HepG2 (cell line): ENCODE measurements at regions not wholly inside any gene's neighbourhood (a gene's known extent, or its start where the extent isn't known, plus 50 kb on each side); places are given as distances from the start of the nearest gene placed in this dataset.
"Not testable (repeated sequence)": the region's sequence is repeated elsewhere in the genome, so short reads cannot be mapped to it uniquely, and the experiment has no call there.

Experiments
- ATAC-seq: fragments of 200-7000 bp; cut with Tn5 transposase; 3 replicates; pipeline ENCODE4 v1.9.1; 2020; ENCODE audit warnings: mild to moderate bottlenecking, moderate library complexity
- BruUV-seq: library from RNA; stranded (reverse); fragments of 400-500 nt; replicated peaks from 2 replicates; lab custom pipeline; 2021; lab: Mats Ljungman, UMichigan
- CTCF ChIA-PET: fragments of 300-600 bp; formaldehyde crosslinking; extraction: SDS; loops from one replicate; lab custom pipeline; 2021; ENCODE audit warnings: low total read pairs, inconsistent platforms, low intra/inter-chr PET ratio; lab: Yijun Ruan, JAX
- POLR2A ChIA-PET: fragments of 350-600 bp; sonication (Branson Sonifier 250); formaldehyde crosslinking; loops from one replicate; lab custom pipeline; 2020; ENCODE audit warnings: antibody characterized with exemption, inconsistent platforms; lab: Yijun Ruan, JAX
- DNase-seq: peaks from one replicate; pipeline ENCODE4 v3.0.0-alpha.2; 2015; ENCODE audit warnings: low spot score
- FAIRE-seq: peaks from 3 replicates; lab custom pipeline; 2011; peaks lifted over from hg19 to GRCh38; lab: Jason Lieb, UNC
- H2AFZ ChIP-seq: one replicate; pipeline ENCODE4 v1.6.1; 2011; ENCODE audit warnings: low read length, inconsistent platforms
- H3K27ac ChIP-seq: fragments of 300-600 bp; 3 replicates; pipeline ENCODE4 v1.8.0; 2011; ENCODE audit warnings: mixed run types, mild to moderate bottlenecking, mixed read lengths, low read length, inconsistent platforms; ENCODE audit not compliant: insufficient read depth; ENCODE audit errors: extremely low read length
- H3K27me3 ChIP-seq, 2 experiments: fragments of 200-600 bp in 1 of 2; 2 replicates in 1 of 2; 3 replicates in 1 of 2; pipeline versions ENCODE4 v1.6.0 to v1.8.0; 2011; ENCODE audit warnings: low read length in 2 of 2, mild to moderate bottlenecking in 2 of 2, moderate library complexity in 2 of 2, inconsistent platforms in 1 of 2; ENCODE audit not compliant: insufficient read depth in 2 of 2, control insufficient read depth in 1 of 2
- H3K36me3 ChIP-seq, 2 experiments: fragments of 200-600 bp in 1 of 2; replicated peaks in 1 of 2; 2 replicates in 1 of 2; 3 replicates in 1 of 2; pipeline versions ENCODE4 v1.5.1 to v1.8.0; 2011; ENCODE audit warnings: low read length in 2 of 2, inconsistent platforms in 1 of 2; ENCODE audit not compliant: insufficient read depth in 2 of 2, control insufficient read depth in 1 of 2
- H3K4me1 ChIP-seq: 2 replicates; pipeline ENCODE4 v1.5.1; 2012; ENCODE audit warnings: low read length, inconsistent platforms; ENCODE audit not compliant: insufficient read depth
- H3K4me2 ChIP-seq: 2 replicates; pipeline ENCODE4 v1.6.0; 2011; ENCODE audit warnings: low read depth, low read length, inconsistent platforms
- H3K4me3 ChIP-seq, 3 experiments: fragments of 200-600 bp in 1 of 3; sonication (generic), shearing (Covaris generic) in 1 of 3; replicated peaks in 1 of 3; 2 replicates each; pipeline ENCODE4 v1.5.1; 2011 to 2016; ENCODE audit warnings: low read length in 3 of 3, inconsistent platforms in 2 of 3, low read depth in 2 of 3, mild to moderate bottlenecking in 2 of 3, control low read depth in 1 of 3, mixed read lengths in 1 of 3; ENCODE audit not compliant: insufficient read depth in 1 of 3
- H3K79me2 ChIP-seq: one replicate; pipeline ENCODE4 v1.6.1; 2011; ENCODE audit warnings: low read length, inconsistent platforms; ENCODE audit not compliant: insufficient read depth
- H3K9ac ChIP-seq: 2 replicates; pipeline ENCODE4 v1.6.0; 2011; ENCODE audit warnings: mild to moderate bottlenecking, low read depth, low read length, inconsistent platforms; ENCODE audit not compliant: insufficient read depth
- H3K9me3 ChIP-seq: 2 replicates; pipeline ENCODE4 v1.5.1; 2012; ENCODE audit warnings: mild to moderate bottlenecking, low read length
- H4K20me1 ChIP-seq: 2 replicates; pipeline ENCODE4 v1.6.0; 2011; ENCODE audit warnings: inconsistent platforms, mild to moderate bottlenecking, low read length, moderate library complexity; ENCODE audit not compliant: insufficient read depth
- HNRNPUL1 ChIP-seq: fragments of 200-400 bp; formaldehyde crosslinking; IDR thresholded peaks from 2 replicates; pipeline ENCODE4 v1.6.1; 2017; ENCODE audit warnings: low read depth, mild to moderate bottlenecking, low read length, moderate library complexity
- MYNN ChIP-seq: sonication (generic); formaldehyde crosslinking; IDR thresholded peaks from 2 replicates; pipeline ENCODE4 v1.4.0; 2020; ENCODE audit warnings: mild to moderate bottlenecking, low read depth, missing genetic modification reagents
- NFAT5 ChIP-seq: sonication (generic); formaldehyde crosslinking; IDR thresholded peaks from 2 replicates; pipeline ENCODE4 v1.4.0; 2020; ENCODE audit warnings: missing genetic modification reagents
- SOX6 ChIP-seq, 2 experiments: fragments of 450-650 bp in 1 of 2; sonication (generic) in 1 of 2; formaldehyde crosslinking in 1 of 2; IDR thresholded peaks; 2 replicates each; pipeline versions ENCODE4 v1.4.0 to v1.6.1; 2017 to 2020; ENCODE audit warnings: antibody characterized with exemption in 1 of 2, mild to moderate bottlenecking in 1 of 2, missing genetic modification reagents in 1 of 2
- ZNF598 ChIP-seq: sonication (generic); formaldehyde crosslinking; IDR thresholded peaks from 2 replicates; pipeline ENCODE4 v1.5.1; 2020; ENCODE audit warnings: mild to moderate bottlenecking, missing genetic modification reagents, borderline replicate concordance
- ZNF678 ChIP-seq: sonication (generic); formaldehyde crosslinking; IDR thresholded peaks from 2 replicates; pipeline ENCODE4 v1.4.0; 2020; ENCODE audit warnings: mild to moderate bottlenecking, missing genetic modification reagents
- ZSCAN29 ChIP-seq: sonication (generic); formaldehyde crosslinking; conservative IDR thresholded peaks from 2 replicates; pipeline ENCODE4 v1.4.0; 2020; ENCODE audit warnings: mild to moderate bottlenecking, missing genetic modification reagents
- WGBS: methylation state at CpG from one replicate; pipeline ENCODE4 v1.1.6; 2017; ENCODE audit warnings: low lambda C conversion rate; 5-methylcytosine and 5-hydroxymethylcytosine counted together
- in situ Hi-C: cut with HindIII; loops from 2 replicates; pipeline ENCODE4 v1.10.0; 2017; ENCODE audit warnings: low pct_unique_long_range_greater_than_20kb; ENCODE audit not compliant: extremely low pct_ligation_motif_present
- intact Hi-C: fragments of 100-400 bp; cut with micrococcal nuclease; formaldehyde crosslinking; loops from one replicate; pipeline ENCODE4 v1.10.0; 2022; ENCODE audit not compliant: unreplicated experiment
- TF ChIP-seq, protein P1 (sequence below): sonication (generic); formaldehyde crosslinking; IDR thresholded peaks from 2 replicates; pipeline ENCODE4 v1.4.0; 2020; ENCODE audit warnings: missing genetic modification reagents, borderline replicate concordance

GRCh38 chr10:4221310-4221709 lies 436.3 kb upstream of the KLF6 start:
- 0% methylated on average over 2 of the region's 2 CpGs for WGBS
- intact Hi-C loops, H3K4me1 ChIP-seq, in situ Hi-C loops, H3K79me2 ChIP-seq, BruUV-seq, H3K27ac ChIP-seq, CTCF ChIA-PET, H3K9ac ChIP-seq, FAIRE-seq, H3K27me3 ChIP-seq, ATAC-seq, H3K4me2 ChIP-seq, H4K20me1 ChIP-seq, DNase-seq, H3K4me3 ChIP-seq, POLR2A ChIA-PET, H3K36me3 ChIP-seq, H3K9me3 ChIP-seq, H2AFZ ChIP-seq: not testable (repeated sequence)

GRCh38 chr10:4219901-4220300 lies 434.9 kb upstream of the KLF6 start:
- peaks cover 0 to 9% of the 10 kb centered on the region in 2 experiments; a peak in 2 of 5 replicates for H3K27me3 ChIP-seq
- no peak overlapping the region for H3K4me2 ChIP-seq
- FAIRE-seq (no peak), ATAC-seq (no peak), DNase-seq (no peak)
- ChIA-PET POLR2A (no interaction called here), CTCF (no interaction called here)
- no peaks in the 10 kb centered on the region for H4K20me1 ChIP-seq
- H3K79me2 ChIP-seq, result no peaks in the 10 kb centered on the region
- in situ Hi-C loops, result no loop called here
- H3K4me1 ChIP-seq, result no peaks in the 10 kb centered on the region
- no peaks in the 10 kb centered on the region for H3K9me3 ChIP-seq
- 2% methylated on average over 4 of the region's 4 CpGs for WGBS
- no peak overlapping the region for H3K27ac ChIP-seq
- BruUV-seq, result no TSS peak
- intact Hi-C loops, result no loop called here
- H3K9ac ChIP-seq, result no peak overlapping the region
- H2AFZ ChIP-seq, result no peak overlapping the region
- H3K4me3 ChIP-seq, result no peak overlapping the region
- H3K36me3 ChIP-seq, result no peaks in the 10 kb centered on the region
- TF ChIP-seq, protein P1, sequence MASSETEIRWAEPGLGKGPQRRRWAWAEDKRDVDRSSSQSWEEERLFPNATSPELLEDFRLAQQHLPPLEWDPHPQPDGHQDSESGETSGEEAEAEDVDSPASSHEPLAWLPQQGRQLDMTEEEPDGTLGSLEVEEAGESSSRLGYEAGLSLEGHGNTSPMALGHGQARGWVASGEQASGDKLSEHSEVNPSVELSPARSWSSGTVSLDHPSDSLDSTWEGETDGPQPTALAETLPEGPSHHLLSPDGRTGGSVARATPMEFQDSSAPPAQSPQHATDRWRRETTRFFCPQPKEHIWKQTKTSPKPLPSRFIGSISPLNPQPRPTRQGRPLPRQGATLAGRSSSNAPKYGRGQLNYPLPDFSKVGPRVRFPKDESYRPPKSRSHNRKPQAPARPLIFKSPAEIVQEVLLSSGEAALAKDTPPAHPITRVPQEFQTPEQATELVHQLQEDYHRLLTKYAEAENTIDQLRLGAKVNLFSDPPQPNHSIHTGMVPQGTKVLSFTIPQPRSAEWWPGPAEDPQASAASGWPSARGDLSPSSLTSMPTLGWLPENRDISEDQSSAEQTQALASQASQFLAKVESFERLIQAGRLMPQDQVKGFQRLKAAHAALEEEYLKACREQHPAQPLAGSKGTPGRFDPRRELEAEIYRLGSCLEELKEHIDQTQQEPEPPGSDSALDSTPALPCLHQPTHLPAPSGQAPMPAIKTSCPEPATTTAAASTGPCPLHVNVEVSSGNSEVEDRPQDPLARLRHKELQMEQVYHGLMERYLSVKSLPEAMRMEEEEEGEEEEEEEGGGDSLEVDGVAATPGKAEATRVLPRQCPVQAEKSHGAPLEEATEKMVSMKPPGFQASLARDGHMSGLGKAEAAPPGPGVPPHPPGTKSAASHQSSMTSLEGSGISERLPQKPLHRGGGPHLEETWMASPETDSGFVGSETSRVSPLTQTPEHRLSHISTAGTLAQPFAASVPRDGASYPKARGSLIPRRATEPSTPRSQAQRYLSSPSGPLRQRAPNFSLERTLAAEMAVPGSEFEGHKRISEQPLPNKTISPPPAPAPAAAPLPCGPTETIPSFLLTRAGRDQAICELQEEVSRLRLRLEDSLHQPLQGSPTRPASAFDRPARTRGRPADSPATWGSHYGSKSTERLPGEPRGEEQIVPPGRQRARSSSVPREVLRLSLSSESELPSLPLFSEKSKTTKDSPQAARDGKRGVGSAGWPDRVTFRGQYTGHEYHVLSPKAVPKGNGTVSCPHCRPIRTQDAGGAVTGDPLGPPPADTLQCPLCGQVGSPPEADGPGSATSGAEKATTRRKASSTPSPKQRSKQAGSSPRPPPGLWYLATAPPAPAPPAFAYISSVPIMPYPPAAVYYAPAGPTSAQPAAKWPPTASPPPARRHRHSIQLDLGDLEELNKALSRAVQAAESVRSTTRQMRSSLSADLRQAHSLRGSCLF (CRISPR knock-in tag), result no peak
- TF ChIP-seq ZNF678 (CRISPR knock-in tag) (no peak), ZNF598 (CRISPR knock-in tag) (no peak), SOX6 (IDR thresholded peaks at IDR 0.05) (no peak), SOX6 (CRISPR knock-in tag; IDR thresholded peaks at IDR 0.05) (no peak), MYNN (no peak), HNRNPUL1 (no peak), ZSCAN29 (CRISPR knock-in tag) (no peak), NFAT5 (CRISPR knock-in tag) (no peak)
